Stimulated activated CD4-positive, alpha-beta T cell treated with anti-CD3 and anti-CD28 coated beads, Interleukin-12 subunit alpha, Interleukin-12 subunit beta, amount 100 ng/mL, for 24 hours (primary cell): ENCODE measurements at regions not wholly inside any gene's neighbourhood (a gene's known extent, or its start where the extent isn't known, plus 50 kb on each side); places are given as distances from the start of the nearest gene placed in this dataset.

ENCODE experiments used
- DNase-seq, 2 experiments: peaks; one replicate each; pipeline ENCODE4 v3.0.0-alpha.2; 2020; ENCODE audit warnings: low read depth in 2 of 2

DNA sequence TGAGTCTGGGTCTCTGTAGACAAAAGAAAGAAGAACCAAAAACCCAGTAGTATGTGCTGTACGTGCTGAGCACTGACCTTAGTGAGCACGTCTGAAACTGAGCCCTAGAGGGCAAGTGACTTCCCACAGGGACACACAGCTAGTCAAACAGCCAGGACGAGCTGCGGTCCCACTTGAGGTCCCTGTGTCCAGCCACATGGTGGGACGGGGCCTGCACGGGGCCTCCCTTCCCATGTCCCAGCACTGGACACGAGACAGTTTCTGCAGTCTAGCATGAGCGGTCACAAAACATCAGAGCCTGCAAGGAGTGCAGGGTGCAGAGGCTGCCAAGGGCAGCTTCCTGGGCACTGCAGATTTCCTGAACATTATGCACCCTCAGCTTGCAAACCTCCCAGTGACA is 121.6 kb downstream of the NCOR2 start:
- DNase-seq, result no peak

DNA sequence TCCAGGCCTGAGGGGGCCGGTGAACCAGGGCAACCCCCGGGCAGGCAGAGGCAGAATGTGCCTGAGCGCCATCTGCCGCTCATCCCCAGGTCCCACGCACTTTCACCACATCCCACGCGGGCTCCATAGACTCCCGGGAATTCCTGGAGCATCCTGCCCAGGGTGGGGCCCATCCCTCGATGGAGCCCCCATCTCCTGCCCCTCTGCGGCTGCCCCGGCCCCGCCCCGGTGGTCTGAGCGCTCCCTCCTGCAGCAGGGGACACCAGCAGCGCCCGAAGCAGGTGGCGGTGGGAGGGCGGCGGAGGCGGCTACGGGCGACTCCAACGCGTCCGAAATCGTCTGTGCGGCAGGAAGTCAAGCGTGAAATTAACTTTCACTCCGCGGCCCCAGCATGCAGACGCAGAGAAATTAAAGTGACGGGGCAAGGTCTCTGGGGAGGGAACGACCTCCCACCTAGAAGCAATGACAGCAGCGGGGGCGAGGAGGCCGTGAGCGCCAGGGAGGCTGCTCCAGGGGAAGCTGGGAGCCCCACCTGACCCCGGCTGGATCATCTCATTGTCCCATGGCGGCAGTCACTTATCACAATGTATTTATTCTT is 122.2 kb downstream of the NCOR2 start:
- DNase-seq, result no peak

DNA sequence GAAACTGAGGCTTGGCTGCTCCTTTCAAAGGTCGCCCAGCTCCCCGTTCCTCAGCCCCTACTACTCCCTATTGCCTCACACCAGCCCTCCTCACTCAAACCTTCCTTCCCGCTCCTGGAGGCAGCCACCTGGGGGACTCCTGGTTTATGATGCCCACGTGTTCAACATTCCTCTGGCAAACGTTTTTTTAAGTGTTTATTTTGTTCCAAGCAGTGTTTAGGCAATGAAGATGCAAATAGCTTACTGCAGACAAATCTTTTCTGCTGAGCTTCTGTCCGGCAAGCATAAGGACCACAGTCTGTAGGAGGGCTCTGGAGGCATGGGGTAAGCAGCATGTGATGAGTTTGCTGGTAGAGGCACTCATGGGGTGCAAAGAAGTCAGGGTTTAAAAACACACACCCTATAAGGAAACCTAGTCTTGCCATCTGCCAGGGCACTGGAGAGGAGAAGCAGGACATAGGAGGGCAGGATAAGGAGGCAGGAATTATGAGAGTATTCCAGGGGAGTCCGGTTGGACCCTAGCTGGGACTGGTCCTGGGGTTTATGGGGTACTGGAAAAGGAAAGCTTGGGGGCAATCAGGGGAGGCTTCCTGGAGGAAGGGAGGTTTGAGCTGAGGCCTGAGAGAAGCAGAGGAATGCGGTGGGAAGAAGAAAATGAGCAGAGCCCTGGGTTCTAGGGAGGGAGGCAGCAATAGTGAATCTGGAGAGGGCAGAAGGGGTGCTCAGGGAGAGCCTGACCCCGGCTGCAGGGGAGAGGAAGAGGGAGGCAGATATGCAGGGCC is 123.3 kb downstream of the NCOR2 start:
- no peak for DNase-seq

DNA sequence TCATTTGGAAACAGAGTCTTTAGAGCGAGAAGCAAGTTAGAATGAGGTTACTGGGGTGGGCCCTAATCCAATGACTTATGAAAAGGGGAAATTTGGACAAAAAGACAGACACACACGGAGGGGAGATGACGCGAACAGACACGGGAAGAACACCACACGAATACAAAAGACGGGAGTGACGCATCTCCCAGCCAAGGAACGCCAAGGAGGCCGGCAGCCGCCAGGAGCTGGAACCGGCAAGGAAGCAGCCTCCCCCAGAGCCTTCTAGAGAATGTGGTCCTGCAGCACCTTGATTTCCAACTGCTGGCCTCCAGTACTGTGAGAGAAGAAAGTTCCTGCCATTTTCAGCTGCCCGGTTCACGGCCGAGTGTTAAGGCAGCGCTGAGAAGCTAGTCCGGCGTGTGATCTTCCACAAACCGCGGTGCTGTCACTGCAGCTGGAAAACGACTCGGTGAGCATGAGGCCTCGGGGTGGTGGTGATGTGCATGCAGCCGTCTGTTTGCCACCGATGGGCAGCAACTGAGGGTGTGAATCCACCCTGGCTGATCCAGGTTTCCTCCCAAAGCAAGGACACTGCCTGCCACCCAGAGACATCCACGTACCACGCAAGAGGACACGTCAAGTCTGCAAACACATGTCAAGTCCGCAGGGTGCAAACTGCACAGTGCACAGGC is 124.5 kb downstream of the NCOR2 start:
- no peak for DNase-seq

DNA sequence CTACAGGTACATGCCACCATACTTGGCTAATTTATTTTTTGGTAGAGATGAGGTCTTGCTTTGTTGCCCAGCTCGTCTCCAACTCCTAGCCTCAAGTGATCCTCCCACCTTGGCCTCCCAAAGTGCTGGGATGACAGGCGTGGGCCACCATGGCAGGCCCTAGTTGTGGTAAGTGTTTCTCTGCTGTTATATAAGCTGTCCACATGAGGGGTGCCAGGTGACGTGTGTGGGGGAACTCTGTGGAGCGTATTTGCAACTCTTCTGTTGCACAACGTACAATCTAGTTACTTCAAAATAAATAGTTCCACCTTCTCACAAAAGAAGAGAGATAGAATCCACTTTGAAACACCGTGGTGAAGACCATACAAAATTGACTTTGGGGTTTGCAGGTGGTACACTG is 125.1 kb downstream of the NCOR2 start:
- no peak for DNase-seq

DNA sequence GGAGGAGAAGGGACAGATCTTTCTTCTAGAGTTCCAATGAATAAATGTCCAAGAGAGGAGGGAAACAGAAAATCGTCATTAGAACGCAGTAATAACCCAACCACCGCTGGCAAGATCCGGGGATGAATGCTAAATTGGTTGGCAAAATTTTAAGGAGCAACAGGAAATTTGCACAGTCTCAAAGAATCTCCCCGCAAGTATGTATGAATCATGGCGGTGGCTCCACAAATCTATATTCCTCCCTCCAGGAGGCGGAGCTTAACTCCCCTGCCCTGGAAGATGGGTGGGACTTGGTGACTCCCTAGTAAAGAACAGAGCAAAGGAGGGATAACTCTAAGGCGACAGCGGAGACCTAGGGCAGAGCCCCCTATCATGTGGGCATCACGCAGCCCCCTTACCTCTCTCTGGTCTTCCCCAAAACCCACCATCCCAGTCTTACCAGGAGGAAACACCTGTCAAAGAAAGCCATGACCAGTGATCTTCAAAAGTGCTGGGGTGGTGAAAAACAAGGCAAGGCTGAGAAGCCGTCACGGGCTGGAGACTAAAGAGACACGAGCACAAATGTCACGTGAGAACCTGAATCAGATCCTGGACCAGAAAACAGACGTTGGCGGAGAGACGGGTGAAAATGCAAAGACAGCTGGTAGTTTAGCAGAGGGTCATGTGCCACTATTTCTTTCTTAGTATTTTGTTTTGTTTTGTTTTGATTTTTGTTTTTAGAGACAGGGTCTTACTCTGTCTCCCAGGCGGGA is 125.8 kb downstream of the NCOR2 start:
- DNase-seq, result no peak

DNA sequence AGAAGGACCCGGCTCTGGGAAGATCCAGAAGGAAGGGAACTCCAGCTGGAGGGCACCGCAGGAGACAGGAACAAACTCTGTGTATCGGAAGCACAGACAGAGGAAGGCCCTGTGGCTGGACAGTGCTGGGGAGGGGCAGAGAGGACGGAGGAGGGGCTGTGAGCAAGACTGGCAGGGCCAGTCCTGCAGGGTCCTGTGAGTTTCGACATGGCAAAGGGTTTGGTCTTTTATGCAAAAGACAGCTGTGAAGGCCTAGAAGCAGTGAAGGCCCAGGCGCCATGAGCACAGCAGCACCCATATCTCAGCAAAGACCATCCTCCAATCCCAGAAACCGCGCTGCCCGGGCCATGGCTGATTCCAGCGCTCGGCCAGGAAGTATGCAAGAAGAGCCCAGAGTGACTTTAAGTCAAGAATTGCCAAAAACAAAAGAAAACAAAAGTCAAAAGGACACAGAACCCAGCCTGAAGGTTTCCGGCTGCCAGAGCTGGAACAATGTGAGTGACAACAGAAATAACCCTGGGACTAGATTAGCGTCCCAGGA is 126.5 kb downstream of the NCOR2 start:
- DNase-seq, result no peak

DNA sequence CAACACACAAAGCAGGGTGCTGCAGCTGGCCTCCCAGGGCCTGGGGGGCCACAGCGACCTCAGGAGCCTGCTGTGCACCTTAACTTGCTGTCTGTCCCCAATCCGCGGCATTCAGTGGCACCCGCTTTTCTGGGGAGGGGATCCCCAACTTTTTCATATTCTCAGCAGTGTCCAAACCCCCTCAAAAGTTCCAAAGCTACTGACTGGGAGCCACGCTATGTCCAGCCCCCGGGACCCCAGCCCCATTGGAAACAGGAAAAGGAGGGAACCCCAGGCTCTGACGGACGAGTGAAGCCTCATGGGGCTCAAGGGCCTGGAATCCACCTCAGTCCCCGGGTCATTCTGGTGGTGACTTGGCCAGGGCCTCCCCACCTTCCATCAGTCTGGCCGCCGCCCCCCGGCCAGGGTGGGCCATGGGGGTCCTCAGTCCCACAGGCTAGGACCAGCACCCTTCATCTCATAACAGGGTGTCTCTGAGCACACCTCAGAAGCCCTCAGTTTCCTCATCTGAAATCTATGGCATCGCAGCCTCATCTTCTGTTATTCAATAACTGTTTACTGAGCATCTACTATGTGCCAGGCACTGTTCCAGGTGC is 127.3 kb downstream of the NCOR2 start:
- DNase-seq, result no peak

DNA sequence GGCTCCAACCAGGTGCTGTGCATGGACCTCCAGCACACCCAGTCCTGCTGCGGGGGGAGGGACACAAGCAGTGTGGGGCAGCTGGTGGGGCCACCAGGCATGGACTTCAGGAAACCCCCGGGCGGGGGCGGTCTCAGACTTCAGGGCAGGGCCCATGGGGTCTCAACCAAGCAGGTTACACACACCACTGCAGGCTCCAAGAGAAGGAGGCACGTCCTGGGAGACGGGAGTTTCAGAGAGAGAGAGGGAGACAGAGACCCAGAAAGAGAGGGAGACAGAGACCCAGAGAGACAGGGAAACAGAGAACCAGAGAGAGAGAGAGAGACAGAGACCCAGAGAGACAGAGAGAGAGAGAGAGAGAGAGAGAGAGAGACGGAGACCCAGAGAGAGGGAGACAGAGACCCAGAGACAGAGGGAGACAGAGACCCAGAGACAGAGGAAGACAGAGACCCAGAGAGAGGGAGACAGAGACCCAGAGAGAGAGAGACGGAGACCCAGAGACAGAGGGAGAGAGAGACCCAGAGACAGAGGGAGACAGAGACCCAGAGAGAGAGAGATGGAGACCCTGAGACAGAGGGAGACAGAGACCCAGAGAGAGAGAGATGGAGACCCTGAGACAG is 128.9 kb downstream of the NCOR2 start:
- DNase-seq, result no peak

DNA sequence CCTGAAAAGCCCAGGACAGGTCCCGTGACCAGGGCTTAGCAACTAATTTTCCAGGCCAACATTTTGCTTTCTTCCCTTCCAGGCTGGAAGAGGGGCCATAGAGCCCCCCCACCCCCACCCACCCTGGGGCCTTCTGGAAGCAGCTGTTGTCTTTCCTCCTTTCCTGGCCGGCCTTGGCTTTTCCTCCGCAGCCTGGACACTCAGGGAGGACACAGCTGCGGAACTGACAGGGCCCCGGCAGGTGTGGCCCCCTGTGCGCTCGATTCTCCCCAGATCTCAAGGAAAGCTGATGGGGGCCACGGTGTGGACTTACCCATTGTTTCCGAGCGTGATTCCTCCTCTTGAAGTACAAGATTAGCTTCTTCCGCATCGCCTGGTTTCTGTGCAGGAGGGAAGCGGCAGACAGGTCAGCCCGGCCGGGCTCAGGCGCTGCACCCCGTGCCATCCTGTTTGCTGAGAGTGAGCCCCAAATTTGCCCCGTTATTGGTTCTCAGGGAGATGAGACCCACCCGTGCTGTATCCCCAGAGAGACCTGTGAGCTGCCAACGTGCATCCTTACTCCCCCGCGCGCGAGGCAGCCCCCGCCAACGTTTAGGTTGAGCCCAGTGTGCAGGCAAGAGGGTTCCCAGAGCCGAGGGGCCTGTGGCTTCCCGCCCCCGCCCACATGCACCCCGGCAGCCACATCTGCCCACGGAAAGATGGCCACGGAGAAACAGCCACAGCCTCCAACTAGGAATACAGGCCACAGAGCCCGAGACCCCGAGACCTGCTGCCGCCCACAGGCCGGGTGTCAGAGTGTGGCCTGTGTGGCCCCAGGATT is 129.6 kb downstream of the NCOR2 start:
- no peak for DNase-seq

DNA sequence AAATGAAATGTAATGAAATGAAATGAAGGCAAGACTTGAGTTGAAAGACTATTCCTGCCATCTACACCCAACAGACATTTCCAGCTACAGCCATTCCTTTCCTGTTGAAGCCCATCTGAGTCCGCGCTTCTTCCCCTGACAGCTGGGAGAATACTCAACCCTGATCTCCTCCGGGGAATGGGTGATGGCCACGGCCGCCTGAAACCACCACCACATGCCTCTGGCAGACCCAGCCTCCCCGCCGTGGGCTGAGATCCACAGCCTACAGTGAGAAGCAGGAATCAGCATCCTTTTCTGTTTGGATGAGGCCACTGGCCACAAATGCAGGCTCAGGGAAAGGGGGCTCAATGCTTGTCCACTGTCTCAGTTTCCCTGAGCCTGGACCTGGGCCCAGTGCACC is 130.3 kb downstream of the NCOR2 start:
- DNase-seq, result no peak

DNA sequence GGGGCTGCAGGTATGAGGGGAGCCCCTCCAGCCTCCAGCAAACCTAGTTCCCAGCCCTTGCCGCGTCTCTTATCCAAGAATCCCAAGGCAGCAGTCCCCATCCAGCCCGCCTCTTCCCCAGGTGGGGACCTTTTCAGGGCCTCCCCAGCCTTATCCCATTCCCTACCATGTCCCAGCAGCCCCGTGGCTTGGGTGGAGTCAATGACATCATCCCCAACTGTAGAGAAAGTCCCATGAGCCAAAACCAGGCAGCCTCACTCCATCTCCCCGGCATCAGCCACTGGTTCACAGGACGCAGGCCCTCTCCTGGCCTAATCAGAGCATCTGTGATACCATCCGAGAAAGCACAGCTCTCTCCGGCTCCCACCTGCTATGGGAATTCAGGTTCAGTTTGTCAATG is 131.0 kb downstream of the NCOR2 start:
- DNase-seq, result no peak

DNA sequence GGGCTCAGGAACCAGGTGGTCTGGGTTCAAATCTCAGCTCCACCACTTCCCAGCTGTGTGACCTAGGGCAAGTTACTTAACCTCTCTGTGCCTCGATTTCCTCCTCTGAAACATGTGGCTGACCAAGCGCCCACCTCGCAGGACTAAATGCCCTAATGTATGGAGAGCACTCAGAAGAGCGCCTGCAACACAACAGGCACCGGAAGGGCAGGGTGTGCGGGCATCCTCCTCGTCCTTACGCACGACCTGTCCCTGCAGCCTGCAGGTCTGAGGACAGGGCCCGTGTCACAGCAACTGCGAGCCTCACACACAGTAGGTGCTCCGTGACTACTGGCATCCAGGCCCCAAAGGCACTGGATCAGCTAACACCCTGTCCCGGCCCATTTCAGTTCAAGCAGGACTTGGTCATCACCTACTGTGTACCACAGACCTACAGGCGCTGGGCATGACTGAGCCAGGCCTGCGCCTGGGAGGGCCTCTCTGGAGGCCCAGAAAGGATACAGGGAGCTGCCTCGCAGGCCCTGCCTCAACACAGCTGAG is 131.5 kb downstream of the NCOR2 start:
- no peak for DNase-seq

DNA sequence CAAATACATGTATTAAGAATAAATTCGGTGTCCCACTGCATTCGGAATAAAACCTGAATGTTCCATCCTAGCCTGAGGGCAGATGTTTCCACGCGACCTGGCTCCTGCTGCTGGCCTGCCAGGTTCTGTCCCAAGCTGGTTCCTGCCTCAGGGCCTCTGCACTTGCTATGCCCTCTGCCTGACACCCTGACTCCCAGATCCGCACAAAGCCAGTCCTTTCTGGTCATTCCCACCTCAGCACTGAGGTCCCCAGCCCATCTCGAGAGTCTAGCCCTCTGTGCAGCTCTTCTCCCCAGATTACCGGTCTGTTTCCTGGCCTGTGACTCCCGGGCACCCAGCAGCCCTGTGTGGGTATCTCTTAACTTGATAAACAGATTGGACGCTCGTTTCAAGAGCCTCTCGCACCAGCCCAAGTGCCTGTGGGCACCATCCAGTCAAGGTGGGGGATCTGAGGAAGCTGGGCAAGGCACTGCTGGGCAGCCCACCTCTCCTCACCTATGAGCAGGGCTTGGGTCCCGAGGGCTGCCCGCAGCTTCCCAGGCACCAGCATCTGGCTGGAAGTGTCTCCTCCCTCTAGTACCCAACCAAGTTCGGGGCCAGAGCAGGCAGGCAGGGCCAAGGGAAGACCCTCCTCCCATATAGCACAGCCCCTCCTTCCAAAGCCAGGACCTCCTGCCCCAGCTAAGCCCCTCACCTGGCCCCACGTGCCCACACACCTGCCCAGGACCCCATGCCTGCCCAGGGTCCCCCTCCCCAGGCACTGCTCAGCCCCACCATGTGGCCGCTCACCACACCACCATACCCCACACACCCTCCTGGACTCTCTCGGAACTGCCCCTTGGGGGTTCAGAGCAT is 132.2 kb downstream of the NCOR2 start:
- DNase-seq, result no peak

DNA sequence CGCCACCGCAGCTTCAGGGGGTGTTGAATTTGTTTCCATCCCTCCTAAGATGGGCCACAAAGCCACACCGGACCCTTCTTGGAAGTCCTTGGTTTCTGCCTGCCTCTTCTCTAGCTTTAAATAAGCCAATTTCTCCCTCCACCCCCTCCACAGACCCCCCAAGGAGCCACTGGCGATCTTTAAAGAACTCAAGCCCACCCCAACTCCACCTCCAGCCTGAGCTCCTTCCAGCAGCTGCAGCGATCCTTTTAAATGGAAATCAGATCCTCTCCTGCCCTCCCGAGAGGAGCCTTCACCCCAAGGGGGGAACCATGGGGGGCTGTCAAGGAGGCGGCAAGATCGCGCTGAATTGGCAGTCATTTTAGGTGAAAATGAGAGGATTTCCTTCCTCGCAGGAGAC is 133.1 kb downstream of the NCOR2 start:
- no peak for DNase-seq

DNA sequence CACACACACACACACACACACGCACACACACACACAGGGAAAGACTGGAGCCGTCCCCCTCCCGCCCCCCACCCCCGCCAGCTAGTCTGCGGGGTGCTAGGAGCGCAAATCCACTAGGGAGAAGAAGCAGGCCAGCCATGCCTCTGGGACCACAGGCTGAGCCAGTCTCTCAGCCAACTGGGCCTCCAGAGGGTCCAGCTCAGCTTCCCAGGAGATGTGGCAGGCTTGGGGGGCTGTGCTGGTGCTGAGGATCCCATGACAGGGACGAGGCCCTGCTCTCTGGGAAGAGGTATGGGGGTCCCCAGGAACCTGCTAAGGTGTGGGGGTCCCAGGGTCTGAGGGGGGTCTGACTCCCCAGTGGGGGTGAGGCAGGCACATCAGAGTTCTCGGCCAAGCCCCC is 133.5 kb downstream of the NCOR2 start:
- no peak for DNase-seq

DNA sequence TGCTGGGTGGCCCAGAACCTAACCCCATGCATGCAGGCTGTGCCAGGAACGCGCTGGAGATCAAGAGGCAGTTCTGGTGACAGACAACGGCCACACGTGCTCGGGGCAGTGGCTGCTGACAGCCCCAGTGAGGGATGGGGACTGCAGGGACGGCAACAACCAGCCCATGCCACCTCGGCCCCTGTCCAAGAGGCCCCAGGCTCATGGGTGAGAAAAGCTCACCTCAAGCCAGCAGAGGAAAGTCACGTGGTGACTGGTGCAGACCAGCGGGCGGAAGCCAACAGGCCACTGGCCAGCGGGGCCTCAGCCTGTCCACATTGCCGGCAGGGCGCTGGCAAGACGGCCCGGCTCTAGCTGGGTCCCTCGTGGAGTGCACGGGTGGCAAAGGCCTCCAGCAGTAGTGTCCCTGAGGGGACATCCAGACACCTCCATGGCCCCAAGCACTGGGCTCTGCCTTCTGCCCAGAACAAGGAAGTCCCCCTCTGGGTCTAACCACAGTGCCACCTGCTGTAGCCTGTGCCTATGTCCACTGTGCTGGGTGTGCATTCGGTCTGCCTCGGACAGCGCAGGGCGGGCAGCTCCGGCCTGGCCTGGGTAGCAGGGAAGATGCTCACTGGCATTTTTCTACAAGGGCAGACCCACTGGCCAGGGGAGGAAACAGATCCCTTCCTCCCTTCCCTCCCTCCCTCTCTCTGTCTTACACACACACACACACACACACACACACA is 134.1 kb downstream of the NCOR2 start:
- DNase-seq, result no peak

DNA sequence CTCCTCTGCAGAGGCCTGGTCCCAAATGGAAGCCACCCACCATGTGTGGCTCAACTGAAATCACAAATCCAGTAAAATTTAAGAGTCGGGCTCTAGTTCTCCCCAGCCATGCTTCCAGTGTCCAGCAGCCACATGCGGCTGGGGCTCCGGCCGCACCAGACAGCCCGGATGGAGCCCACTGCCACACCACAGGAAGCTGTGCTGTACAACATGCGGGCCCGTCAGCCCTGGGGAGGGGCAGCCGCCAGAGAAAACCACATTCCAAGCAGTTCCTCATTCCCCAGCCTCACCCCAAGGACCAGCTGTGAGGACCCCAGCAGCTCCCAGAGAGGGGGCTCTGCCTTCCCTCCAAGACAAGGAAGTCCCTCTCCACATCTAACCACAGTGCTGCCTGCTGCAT is 135.0 kb downstream of the NCOR2 start:
- no peak for DNase-seq

DNA sequence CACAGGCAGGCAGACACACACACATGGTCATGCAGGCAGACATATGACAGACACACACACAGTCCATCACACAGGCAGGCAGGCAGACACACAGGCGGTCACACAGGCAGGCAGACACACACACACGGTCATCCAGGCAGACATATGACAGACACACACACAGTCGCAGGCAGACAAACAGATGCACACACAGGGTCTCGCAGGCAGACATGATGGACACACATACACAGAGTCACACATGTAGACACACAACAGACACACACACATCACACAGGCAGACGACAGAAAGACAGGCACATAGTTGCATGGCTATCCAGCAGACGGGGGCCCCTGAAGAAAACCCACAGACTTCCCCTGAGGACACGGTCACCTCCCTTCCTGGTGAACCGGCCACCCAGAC is 135.4 kb downstream of the NCOR2 start:
- no peak for DNase-seq
